Pancreas (tissue), 10 donors: ENCODE measurements at regions not wholly inside any gene's neighbourhood (a gene's known extent, or its start where the extent isn't known, plus 50 kb on each side); places are given as distances from the start of the nearest gene placed in this dataset.

ENCODE experiments used
- ATAC-seq, 4 donors: fragments of 200-7000 bp; cut with Tn5 transposase; one replicate each; pipeline versions ENCODE4 v1.8.0 to v1.9.1; 2020; ENCODE audit warnings: mild to moderate bottlenecking in 4 of 4, moderate library complexity in 4 of 4
- DNase-seq, 6 donors: peaks; one replicate each; pipeline ENCODE4 v3.0.0-alpha.2; 2020
- FAIRE-seq: peaks from 2 replicates; lab custom pipeline; 2012; peaks lifted over from hg19 to GRCh38; lab: Jason Lieb, UNC
- H3K27ac ChIP-seq, 4 donors: fragments of 200-600 bp; sonication (generic); 1 replicate in 3 of 4; 2 replicates in 1 of 4; pipeline versions ENCODE4 v1.5.0 to v1.8.0; 2020
- H3K27me3 ChIP-seq, 4 donors: fragments of 200-600 bp; one replicate each; pipeline ENCODE4 v1.8.0; 2021
- H3K36me3 ChIP-seq, 3 donors: fragments of 200-600 bp; sonication (generic) in 1 of 3; one replicate each; pipeline versions ENCODE4 v1.5.0 to v1.8.0; 2020 to 2021
- H3K4me1 ChIP-seq, 3 donors: fragments of 200-600 bp; one replicate each; pipeline ENCODE4 v1.8.0; 2021
- H3K4me3 ChIP-seq, 4 donors: fragments of 200-600 bp; sonication (generic) in 2 of 4; one replicate each; pipeline versions ENCODE4 v1.5.0 to v1.8.0; 2020 to 2021
- H3K9me3 ChIP-seq, 4 donors: fragments of 200-600 bp; one replicate each; pipeline ENCODE4 v1.8.0; 2021
- WGBS, 2 donors: extraction: QIAGEN DNeasy Blood & Tissue Kit; methylation state at CpG; one replicate each; pipeline ENCODE4 v1.1.7; 2013; 5-methylcytosine and 5-hydroxymethylcytosine counted together
- intact Hi-C, 3 donors: fragments of 100-400 bp; cut with DNase I; formaldehyde crosslinking; loops; one replicate each; pipeline versions ENCODE4 v1.11.1 to v1.14.2; 2022
- TF ChIP-seq, protein P1 (sequence below), 4 donors: fragments of 200-600 bp; sonication (generic) in 3 of 4; IDR thresholded peaks; one replicate each; pipeline versions ENCODE4 v1.5.0 to v1.8.0; 2021; ENCODE audit warnings: antibody characterized with exemption in 4 of 4
- donor health status: healthy with polysubstance abuse.
- donor health status: DM: no; HTN: no; CAD: no; lungs with moderate emphysema.
- donor health status: DM: no; HTN: no; CAD: no.
- donor health status: control.
- donor health status: control.
- donor health status: Bipolar disorder and iron deficiency.
- donor health status: DM: yes; HTN: yes; CAD: no.
- donor health status: DM: no; HTN: no; CAD: no.
- donor health status: DM: no; HTN: no; CAD: no.
- donor health status: DM: yes; HTN: yes; CAD: no.

DNA sequence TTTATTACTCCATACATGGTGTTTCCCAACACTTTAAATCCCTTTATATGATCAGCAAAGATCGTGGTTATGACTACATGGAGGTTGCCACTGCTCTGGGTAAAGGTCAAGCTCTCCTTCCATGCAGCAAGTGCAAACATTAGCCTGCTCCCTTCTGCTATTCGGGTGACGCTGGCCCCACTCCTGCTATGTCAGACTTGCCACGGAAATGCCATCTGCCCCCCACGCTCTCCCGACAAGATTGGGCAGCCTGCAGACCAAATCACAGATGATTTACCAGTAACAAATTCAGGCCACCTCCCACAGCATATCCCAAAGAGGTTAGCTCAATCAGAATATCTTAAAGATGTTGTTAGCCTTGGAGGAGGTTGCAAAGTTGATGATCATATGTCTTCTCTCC lies 77.8 kb upstream of the MGMT start:
- no peak for DNase-seq
- H3K9me3 ChIP-seq: no peaks in the 10 kb centered on the region
- H3K36me3 ChIP-seq: no peaks in the 10 kb centered on the region
- TF ChIP-seq, protein P1, sequence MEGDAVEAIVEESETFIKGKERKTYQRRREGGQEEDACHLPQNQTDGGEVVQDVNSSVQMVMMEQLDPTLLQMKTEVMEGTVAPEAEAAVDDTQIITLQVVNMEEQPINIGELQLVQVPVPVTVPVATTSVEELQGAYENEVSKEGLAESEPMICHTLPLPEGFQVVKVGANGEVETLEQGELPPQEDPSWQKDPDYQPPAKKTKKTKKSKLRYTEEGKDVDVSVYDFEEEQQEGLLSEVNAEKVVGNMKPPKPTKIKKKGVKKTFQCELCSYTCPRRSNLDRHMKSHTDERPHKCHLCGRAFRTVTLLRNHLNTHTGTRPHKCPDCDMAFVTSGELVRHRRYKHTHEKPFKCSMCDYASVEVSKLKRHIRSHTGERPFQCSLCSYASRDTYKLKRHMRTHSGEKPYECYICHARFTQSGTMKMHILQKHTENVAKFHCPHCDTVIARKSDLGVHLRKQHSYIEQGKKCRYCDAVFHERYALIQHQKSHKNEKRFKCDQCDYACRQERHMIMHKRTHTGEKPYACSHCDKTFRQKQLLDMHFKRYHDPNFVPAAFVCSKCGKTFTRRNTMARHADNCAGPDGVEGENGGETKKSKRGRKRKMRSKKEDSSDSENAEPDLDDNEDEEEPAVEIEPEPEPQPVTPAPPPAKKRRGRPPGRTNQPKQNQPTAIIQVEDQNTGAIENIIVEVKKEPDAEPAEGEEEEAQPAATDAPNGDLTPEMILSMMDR (IDR thresholded peaks at IDR 0.05): no peak
- H3K4me1 ChIP-seq: no peaks in the 10 kb centered on the region
- no peak for FAIRE-seq
- H3K27ac ChIP-seq: no peak overlapping the region
- ATAC-seq: no peak
- intact Hi-C loops: no loop called here
- 63 to 70% methylated on average over 6 of the region's 6 CpGs for WGBS, 2 donors
- peaks cover 0 to 2% (median 0%) of the 10 kb centered on the region in 4 donors for H3K27me3 ChIP-seq
- no peak overlapping the region for H3K4me3 ChIP-seq

DNA sequence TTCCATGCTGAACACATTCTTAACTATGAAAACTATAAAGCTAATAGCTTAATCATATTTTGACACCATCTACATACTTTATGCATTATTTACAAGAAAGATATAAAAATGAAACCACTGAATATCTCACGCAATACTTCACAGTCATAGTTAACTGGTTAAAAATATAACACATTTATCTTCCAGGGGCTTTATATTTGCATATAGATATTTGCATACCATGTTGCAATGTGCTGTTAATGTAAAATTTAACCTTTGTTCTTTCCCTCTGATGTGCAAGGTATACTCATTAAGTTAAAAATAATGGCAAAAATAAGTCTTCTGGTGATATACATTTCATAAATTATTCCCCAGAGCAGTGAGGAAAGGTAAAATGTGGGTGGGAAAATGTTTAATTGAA lies 76.9 kb upstream of the MGMT start:
- WGBS, 2 donors: 85 to 90% methylated on average over 1 of the region's 1 CpG
- TF ChIP-seq, protein P1 (IDR thresholded peaks at IDR 0.05): no peak
- Histone ChIP-seq H3K36me3 (no peaks in the 10 kb centered on the region), H3K27ac (no peak overlapping the region), H3K9me3 (no peaks in the 10 kb centered on the region), H3K4me3 (no peak overlapping the region), H3K27me3 (peaks cover 0 to 5% (median 0%) of the 10 kb centered on the region in 4 donors), H3K4me1 (no peaks in the 10 kb centered on the region)
- FAIRE-seq (no peak), DNase-seq (no peak), ATAC-seq (no peak)
- intact Hi-C loops: no loop called here

DNA sequence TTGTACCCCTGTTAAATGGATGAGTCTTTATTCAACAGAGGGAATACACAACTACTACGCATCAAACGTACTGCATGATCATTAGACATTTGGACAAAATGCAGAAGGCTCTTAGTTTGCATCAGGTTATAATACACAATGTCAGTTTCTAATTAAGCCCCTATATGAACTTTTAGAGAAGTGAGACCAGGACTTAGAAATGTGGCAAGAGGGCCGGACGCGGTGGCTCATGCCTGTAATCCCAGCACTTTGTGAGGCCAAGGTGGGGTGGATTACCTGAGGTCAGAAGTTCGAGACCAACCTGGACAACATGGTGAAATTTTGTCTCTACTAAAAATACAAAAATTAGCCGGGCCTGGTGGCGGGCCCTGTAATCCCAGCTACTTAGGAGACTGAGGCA lies 76.3 kb upstream of the MGMT start:
- no peak overlapping the region for H3K4me3 ChIP-seq
- WGBS, 2 donors: 78 to 91% methylated on average over 8 of the region's 8 CpGs
- H3K27ac ChIP-seq: no peak overlapping the region
- FAIRE-seq: no peak
- intact Hi-C loops: no loop called here
- H3K4me1 ChIP-seq: no peaks in the 10 kb centered on the region
- DNase-seq: no peak
- no peaks in the 10 kb centered on the region for H3K9me3 ChIP-seq
- peaks cover 0 to 5% (median 2%) of the 10 kb centered on the region in 4 donors for H3K27me3 ChIP-seq
- no peaks in the 10 kb centered on the region for H3K36me3 ChIP-seq
- TF ChIP-seq, protein P1 (IDR thresholded peaks at IDR 0.05): no peak
- no peak for ATAC-seq

DNA sequence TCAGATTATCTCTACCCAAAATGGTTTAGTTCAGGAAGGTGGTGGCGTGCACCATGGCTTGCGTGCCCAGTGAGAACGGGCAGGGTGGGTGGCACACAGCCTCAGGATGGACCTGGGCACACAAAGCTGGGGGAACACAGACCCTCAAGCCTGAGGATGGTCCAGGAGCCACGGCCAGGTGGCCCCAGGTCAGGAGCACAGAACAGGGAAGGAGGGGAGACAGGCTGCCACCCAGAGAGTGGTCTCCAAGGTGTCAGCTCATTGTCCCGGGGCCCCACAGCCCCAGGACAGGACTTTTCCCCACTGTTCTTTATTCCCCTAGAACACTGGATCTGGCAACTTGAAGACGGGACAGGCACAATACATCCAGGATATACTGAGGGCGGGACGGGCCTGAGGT lies 75.6 kb upstream of the MGMT start:
- intact Hi-C loops: no loop called here

DNA sequence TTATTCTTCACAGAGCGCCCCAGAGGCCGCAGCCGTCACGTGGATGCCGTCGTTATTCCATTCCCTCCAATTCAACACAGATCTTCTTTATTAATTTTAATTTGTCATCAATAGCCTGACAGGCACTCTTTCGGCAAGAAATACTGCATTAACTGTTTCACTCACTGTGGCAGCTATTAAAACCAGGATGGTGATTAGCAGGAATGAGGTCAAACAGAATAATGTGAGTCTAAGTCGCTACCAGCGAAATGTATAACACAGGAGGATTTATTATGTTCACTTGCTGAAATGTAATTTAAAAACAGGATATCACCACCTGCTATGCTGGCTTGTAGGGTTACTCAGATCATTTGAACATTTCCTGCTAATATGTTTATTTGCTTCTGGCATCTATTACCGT lies 74.2 kb upstream of the MGMT start:
- 61 to 66% methylated on average over 10 of the region's 10 CpGs for WGBS, 2 donors
- H3K36me3 ChIP-seq: no peaks in the 10 kb centered on the region
- intact Hi-C loops: no loop called here
- TF ChIP-seq, protein P1 (IDR thresholded peaks at IDR 0.05): no peak
- no peak overlapping the region for H3K27ac ChIP-seq
- H3K27me3 ChIP-seq: peaks cover 0 to 12% (median 2%) of the 10 kb centered on the region in 4 donors
- no peaks in the 10 kb centered on the region for H3K9me3 ChIP-seq
- FAIRE-seq: no peak
- no peak for DNase-seq
- ATAC-seq: no peak
- no peaks in the 10 kb centered on the region for H3K4me1 ChIP-seq
- H3K4me3 ChIP-seq: no peak overlapping the region

More for the DNA sequence above, 75.6 kb upstream of the MGMT start:
- TF ChIP-seq, protein P1 (IDR thresholded peaks at IDR 0.05): no peak
- Histone ChIP-seq H3K36me3 (no peaks in the 10 kb centered on the region), H3K9me3 (no peaks in the 10 kb centered on the region), H3K27me3 (peaks cover 0 to 12% (median 2%) of the 10 kb centered on the region in 4 donors), H3K27ac (no peak overlapping the region), H3K4me1 (no peaks in the 10 kb centered on the region), H3K4me3 (no peak overlapping the region)
- FAIRE-seq (no peak), ATAC-seq (no peak), DNase-seq (no peak)
- 70 to 93% methylated on average over 7 to 8 of the region's 8 CpGs for WGBS, 2 donors
